Liver (tissue), 8 donors: ENCODE measurements at regions not wholly inside any gene's neighbourhood (a gene's known extent, or its start where the extent isn't known, plus 50 kb on each side); places are given as distances from the start of the nearest gene placed in this dataset.

Experiments
- DNase-seq: peaks from one replicate; pipeline ENCODE4 v3.0.0-alpha.2; 2017; ENCODE audit warnings: low spot score
- H3K27ac ChIP-seq, 2 donors: one replicate each; pipeline ENCODE4 v1.7.0; 2013; ENCODE audit warnings: inconsistent platforms in 2 of 2, low read length in 2 of 2, control low read depth in 1 of 2, low read depth in 1 of 2, mild to moderate bottlenecking in 1 of 2
- H3K27me3 ChIP-seq, 4 donors: one replicate each; pipeline versions ENCODE4 v1.6.1 to v1.7.0; 2013; ENCODE audit warnings: low read length in 3 of 4, inconsistent platforms in 1 of 4, mild to moderate bottlenecking in 1 of 4, moderate library complexity in 1 of 4; ENCODE audit not compliant: control insufficient read depth in 4 of 4, insufficient read depth in 4 of 4
- H3K36me3 ChIP-seq, 4 donors: one replicate each; pipeline versions ENCODE4 v1.6.1 to v1.7.0; 2013; ENCODE audit warnings: low read length in 3 of 4, mild to moderate bottlenecking in 3 of 4, low read depth in 1 of 4, moderate library complexity in 1 of 4; ENCODE audit not compliant: control insufficient read depth in 4 of 4, insufficient read depth in 3 of 4
- H3K4me1 ChIP-seq, 4 donors: one replicate each; pipeline versions ENCODE4 v1.6.1 to v1.7.0; 2013; ENCODE audit warnings: low read length in 3 of 4, mild to moderate bottlenecking in 3 of 4, moderate library complexity in 1 of 4; ENCODE audit not compliant: control insufficient read depth in 4 of 4, insufficient read depth in 4 of 4
- H3K4me3 ChIP-seq, 3 donors: one replicate each; pipeline versions ENCODE4 v1.6.1 to v1.7.0; 2013; ENCODE audit warnings: low read length in 3 of 3, control low read depth in 1 of 3, low read depth in 1 of 3, mild to moderate bottlenecking in 1 of 3
- H3K9ac ChIP-seq, 2 donors: one replicate each; pipeline ENCODE4 v1.7.0; 2013; ENCODE audit warnings: low read length in 2 of 2, mild to moderate bottlenecking in 2 of 2, moderate library complexity in 2 of 2, control low read depth in 1 of 2, low read depth in 1 of 2
- H3K9me3 ChIP-seq, 4 donors: one replicate each; pipeline versions ENCODE4 v1.6.1 to v1.7.0; 2013; ENCODE audit warnings: low read length in 3 of 4; ENCODE audit not compliant: control insufficient read depth in 4 of 4
- CTCF ChIP-seq: fragments of 150-350 bp; IDR thresholded peaks from 2 replicates; pipeline ENCODE4 v1.5.1; 2017; ENCODE audit warnings: improper control_type of control experiment, low read depth, low read length; ENCODE audit not compliant: missing input control
- FOXA1 ChIP-seq: IDR thresholded peaks from 2 replicates; pipeline ENCODE4 v1.6.1; 2016; ENCODE audit warnings: antibody characterized with exemption
- HNF4A ChIP-seq, 2 donors: conservative IDR thresholded peaks; 2 replicates each; pipeline ENCODE4 v1.6.1; 2016; ENCODE audit warnings: antibody characterized with exemption in 2 of 2, mild to moderate bottlenecking in 2 of 2
- HNF4G ChIP-seq: IDR thresholded peaks from 2 replicates; pipeline ENCODE4 v1.6.1; 2016; ENCODE audit warnings: antibody characterized with exemption
- JUND ChIP-seq, 2 donors: IDR thresholded peaks; 2 replicates each; pipeline ENCODE4 v1.6.1; 2016; ENCODE audit warnings: antibody characterized with exemption in 2 of 2
- NR2F2 ChIP-seq: IDR thresholded peaks from 2 replicates; pipeline ENCODE4 v1.6.1; 2016; ENCODE audit warnings: antibody characterized with exemption
- RXRA ChIP-seq, 2 donors: IDR thresholded peaks; 2 replicates each; pipeline ENCODE4 v1.6.1; 2017 to 2018; ENCODE audit warnings: antibody characterized with exemption in 2 of 2, mild to moderate bottlenecking in 1 of 2
- SP1 ChIP-seq: IDR thresholded peaks from 2 replicates; pipeline ENCODE4 v1.6.1; 2018; ENCODE audit warnings: antibody characterized with exemption, mild to moderate bottlenecking
- TAF1 ChIP-seq: conservative IDR thresholded peaks from 2 replicates; pipeline ENCODE4 v1.6.1; 2016; ENCODE audit warnings: antibody characterized with exemption, mild to moderate bottlenecking
- YY1 ChIP-seq: IDR thresholded peaks from 2 replicates; pipeline ENCODE4 v1.6.1; 2016; ENCODE audit warnings: antibody characterized with exemption, mild to moderate bottlenecking
- ZBTB33 ChIP-seq: IDR thresholded peaks from 2 replicates; pipeline ENCODE4 v1.6.1; 2016; ENCODE audit warnings: antibody characterized with exemption
- WGBS: extraction: QIAGEN DNeasy Blood & Tissue Kit; methylation state at CpG from one replicate; pipeline ENCODE4 v1.1.7; 2013; 5-methylcytosine and 5-hydroxymethylcytosine counted together
- TF ChIP-seq, protein P1 (sequence below): IDR thresholded peaks from 2 replicates; pipeline ENCODE4 v1.6.1; 2016; ENCODE audit warnings: antibody characterized with exemption
- donor health status: healthy.
- donor health status: healthy.
- donor health status: healthy.
- donor health status: healthy.
- donor health status: healthy.

- 63% methylated on average over 1 of the region's 1 CpG for WGBS
- no peak overlapping the region for H3K9ac ChIP-seq
- H3K27ac ChIP-seq, result no peak overlapping the region
- no peaks in the 10 kb centered on the region for H3K4me1 ChIP-seq
- H3K9me3 ChIP-seq, result no peaks in the 10 kb centered on the region
- H3K4me3 ChIP-seq, result no peak overlapping the region
- DNase-seq, result no peak
- no peaks in the 10 kb centered on the region for H3K36me3 ChIP-seq
- TF ChIP-seq HNF4A (conservative IDR thresholded peaks at IDR 0.05) (no peak), CTCF (no peak), YY1 (no peak)
- no peaks in the 10 kb centered on the region for H3K27me3 ChIP-seq
These were observed 571.6 kb downstream of the LRRIQ3 start for GRCh38 chr1:73626326-73626725.

- no peak for TF ChIP-seq ZBTB33
- no peak for TF ChIP-seq RXRA (IDR thresholded peaks at IDR 0.05)
- no peak for TF ChIP-seq SP1
- TF ChIP-seq HNF4G, result no peak
- no peak for TF ChIP-seq TAF1
- TF ChIP-seq HNF4A (conservative IDR thresholded peaks at IDR 0.05), result no peak
- TF ChIP-seq NR2F2, result no peak
- no peak for DNase-seq
- no peaks in the 10 kb centered on the region for H3K9me3 ChIP-seq
- no peak overlapping the region for H3K9ac ChIP-seq
- no peak overlapping the region for H3K4me3 ChIP-seq
- no peaks in the 10 kb centered on the region for H3K4me1 ChIP-seq
- 68% methylated on average over 1 of the region's 1 CpG for WGBS
- no peaks in the 10 kb centered on the region for H3K36me3 ChIP-seq
- no peaks in the 10 kb centered on the region for H3K27me3 ChIP-seq
- H3K27ac ChIP-seq, result no peak overlapping the region
These were observed 574.0 kb downstream of the LRRIQ3 start for GRCh38 chr1:73623946-73624345.

GRCh38 chr1:73617145-73617544 is 580.8 kb downstream of the LRRIQ3 start:
- Histone ChIP-seq H3K27me3 (no peaks in the 10 kb centered on the region), H3K9ac (no peak overlapping the region), H3K9me3 (no peaks in the 10 kb centered on the region), H3K27ac (no peak overlapping the region), H3K4me1 (no peaks in the 10 kb centered on the region), H3K36me3 (no peaks in the 10 kb centered on the region), H3K4me3 (no peak overlapping the region)
- no peak for TF ChIP-seq NR2F2
- TF ChIP-seq ZBTB33, result no peak
- no peak for TF ChIP-seq FOXA1
- no peak for TF ChIP-seq CTCF
- TF ChIP-seq HNF4A (conservative IDR thresholded peaks at IDR 0.05), result no peak
- no peak for TF ChIP-seq HNF4G
- TF ChIP-seq, protein P1, sequence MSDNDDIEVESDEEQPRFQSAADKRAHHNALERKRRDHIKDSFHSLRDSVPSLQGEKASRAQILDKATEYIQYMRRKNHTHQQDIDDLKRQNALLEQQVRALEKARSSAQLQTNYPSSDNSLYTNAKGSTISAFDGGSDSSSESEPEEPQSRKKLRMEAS, result no peak
- TF ChIP-seq JUND (IDR thresholded peaks at IDR 0.05), result no peak
- no peak for DNase-seq
- WGBS, result 75% methylated on average over 4 of the region's 4 CpGs
